Activated CD4-positive, alpha-beta memory T cell treated with anti-CD3 and anti-CD28 coated beads for 36 hours (primary cell): ENCODE measurements at regions not wholly inside any gene's neighbourhood (a gene's known extent, or its start where the extent isn't known, plus 50 kb on each side); places are given as distances from the start of the nearest gene placed in this dataset.

Source experiments
- CTCF ChIA-PET: fragments of 350-600 bp; sonication (Branson Sonifier 250); formaldehyde crosslinking; loops from one replicate; lab custom pipeline; 2021; ENCODE audit warnings: antibody characterized with exemption, inconsistent platforms; lab: Charles Lee
- POLR2A ChIA-PET: fragments of 350-600 bp; sonication (Branson Sonifier 250); formaldehyde crosslinking; loops from one replicate; lab custom pipeline; 2021; ENCODE audit warnings: antibody characterized with exemption; lab: Charles Lee
- DNase-seq: peaks from one replicate; pipeline ENCODE4 v3.0.0-alpha.2; 2020
- H3K27ac Mint-ChIP-seq: one replicate; pipeline ENCODE4 v1.8.0; 2021; ENCODE audit warnings: mixed read lengths
- H3K27me3 Mint-ChIP-seq: one replicate; pipeline ENCODE4 v1.8.0; 2021; ENCODE audit warnings: mixed read lengths
- H3K36me3 Mint-ChIP-seq: one replicate; pipeline ENCODE4 v1.8.0; 2021; ENCODE audit warnings: mixed read lengths
- H3K4me1 Mint-ChIP-seq: one replicate; pipeline ENCODE4 v1.8.0; 2021; ENCODE audit warnings: low read depth, mixed read lengths
- H3K4me3 Mint-ChIP-seq: one replicate; pipeline ENCODE4 v1.8.0; 2021; ENCODE audit warnings: mild to moderate bottlenecking, mixed read lengths
- H3K9me3 Mint-ChIP-seq: one replicate; pipeline ENCODE4 v1.8.0; 2021; ENCODE audit warnings: mixed read lengths
- intact Hi-C: fragments of 100-400 bp; cut with micrococcal nuclease; formaldehyde crosslinking; loops from one replicate; pipeline ENCODE4 v1.15.1; 2023

GRCh38 chr4:19317377-19317776, 934.3 kb upstream of the SLIT2 start:
- no peak overlapping the region for H3K27ac Mint-ChIP-seq
- POLR2A ChIA-PET, result no interaction called here
- CTCF ChIA-PET, result no interaction called here
- DNase-seq, result no peak
- intact Hi-C loops, result no loop called here
- H3K36me3 Mint-ChIP-seq, result no peaks in the 10 kb centered on the region
- no peaks in the 10 kb centered on the region for H3K4me1 Mint-ChIP-seq
- no peaks in the 10 kb centered on the region for H3K27me3 Mint-ChIP-seq
- peaks cover 11% of the 10 kb centered on the region for H3K9me3 Mint-ChIP-seq
- H3K4me3 Mint-ChIP-seq, result no peak overlapping the region

- no peaks in the 10 kb centered on the region for H3K4me1 Mint-ChIP-seq
- no peak overlapping the region for H3K27ac Mint-ChIP-seq
- no peaks in the 10 kb centered on the region for H3K27me3 Mint-ChIP-seq
- DNase-seq, result no peak
- CTCF ChIA-PET, result no interaction called here
- intact Hi-C loops, result no loop called here
- POLR2A ChIA-PET, result no interaction called here
- peaks cover 18% of the 10 kb centered on the region for H3K9me3 Mint-ChIP-seq
- no peaks in the 10 kb centered on the region for H3K36me3 Mint-ChIP-seq
- H3K4me3 Mint-ChIP-seq, result no peak overlapping the region
Observed at GRCh38 chr4:19314116-19314515, 937.6 kb upstream of the SLIT2 start.

GRCh38 chr4:19309378-19309777, 942.3 kb upstream of the SLIT2 start:
- CTCF ChIA-PET, result no interaction called here
- intact Hi-C loops, result no loop called here
- no peaks in the 10 kb centered on the region for H3K36me3 Mint-ChIP-seq

GRCh38 chr4:19304028-19304427, 947.7 kb upstream of the SLIT2 start:
- Mint-ChIP-seq H3K27ac (no peak overlapping the region), H3K27me3 (no peaks in the 10 kb centered on the region), H3K9me3 (peaks cover 10% of the 10 kb centered on the region), H3K4me3 (no peak overlapping the region), H3K36me3 (no peaks in the 10 kb centered on the region), H3K4me1 (no peaks in the 10 kb centered on the region)
- DNase-seq, result no peak
- intact Hi-C loops, result no loop called here
- POLR2A ChIA-PET, result no interaction called here
- CTCF ChIA-PET, result no interaction called here

More at GRCh38 chr4:19309378-19309777, 942.3 kb upstream of the SLIT2 start:
- Mint-ChIP-seq H3K4me1 (no peaks in the 10 kb centered on the region), H3K27ac (no peak overlapping the region), H3K4me3 (no peak overlapping the region), H3K9me3 (peaks cover 17% of the 10 kb centered on the region), H3K27me3 (no peaks in the 10 kb centered on the region)
- DNase-seq, result no peak
- POLR2A ChIA-PET, result no interaction called here

- intact Hi-C loops, result no loop called here
- peaks cover 2% of the 10 kb centered on the region for H3K9me3 Mint-ChIP-seq
- H3K27ac Mint-ChIP-seq, result no peak overlapping the region
- ChIA-PET POLR2A (no interaction called here), CTCF (no interaction called here)
- H3K4me3 Mint-ChIP-seq, result no peak overlapping the region
- DNase-seq, result no peak
- no peaks in the 10 kb centered on the region for H3K4me1 Mint-ChIP-seq
- no peaks in the 10 kb centered on the region for H3K27me3 Mint-ChIP-seq
- H3K36me3 Mint-ChIP-seq, result no peaks in the 10 kb centered on the region
Observed at GRCh38 chr4:19301527-19301926, 950.2 kb upstream of the SLIT2 start.

GRCh38 chr4:19300213-19300612, 951.5 kb upstream of the SLIT2 start:
- POLR2A ChIA-PET, result no interaction called here
- intact Hi-C loops, result no loop called here
- DNase-seq, result no peak
- CTCF ChIA-PET, result no interaction called here
- no peaks in the 10 kb centered on the region for H3K27me3 Mint-ChIP-seq
- H3K9me3 Mint-ChIP-seq, result peaks cover 6% of the 10 kb centered on the region
- H3K27ac Mint-ChIP-seq, result no peak overlapping the region
- no peaks in the 10 kb centered on the region for H3K4me1 Mint-ChIP-seq
- no peaks in the 10 kb centered on the region for H3K36me3 Mint-ChIP-seq
- H3K4me3 Mint-ChIP-seq, result no peak overlapping the region

GRCh38 chr4:19298998-19299397, 952.7 kb upstream of the SLIT2 start:
- ChIA-PET CTCF (no interaction called here), POLR2A (no interaction called here)
- intact Hi-C loops, result no loop called here
- Mint-ChIP-seq H3K4me1 (no peaks in the 10 kb centered on the region), H3K36me3 (no peaks in the 10 kb centered on the region), H3K9me3 (peaks cover 15% of the 10 kb centered on the region), H3K27ac (no peak overlapping the region), H3K4me3 (no peak overlapping the region), H3K27me3 (no peaks in the 10 kb centered on the region)
- DNase-seq, result no peak

- intact Hi-C loops, result no loop called here
- H3K4me1 Mint-ChIP-seq, result no peaks in the 10 kb centered on the region
- no peaks in the 10 kb centered on the region for H3K27me3 Mint-ChIP-seq
- no peaks in the 10 kb centered on the region for H3K36me3 Mint-ChIP-seq
- DNase-seq, result no peak
- H3K4me3 Mint-ChIP-seq, result no peak overlapping the region
- ChIA-PET CTCF (no interaction called here), POLR2A (no interaction called here)
- H3K27ac Mint-ChIP-seq, result no peak overlapping the region
- peaks cover 50% of the 10 kb centered on the region for H3K9me3 Mint-ChIP-seq
Observed at GRCh38 chr4:19293781-19294180, 957.9 kb upstream of the SLIT2 start.

- intact Hi-C loops, result no loop called here
- H3K4me3 Mint-ChIP-seq, result no peak overlapping the region
- DNase-seq, result no peak
- H3K36me3 Mint-ChIP-seq, result no peaks in the 10 kb centered on the region
- H3K4me1 Mint-ChIP-seq, result no peaks in the 10 kb centered on the region
- no peaks in the 10 kb centered on the region for H3K27me3 Mint-ChIP-seq
- no peak overlapping the region for H3K27ac Mint-ChIP-seq
- POLR2A ChIA-PET, result no interaction called here
- CTCF ChIA-PET, result no interaction called here
- H3K9me3 Mint-ChIP-seq, result peaks cover 50% of the 10 kb centered on the region
Observed at GRCh38 chr4:19293080-19293479, 958.6 kb upstream of the SLIT2 start.

GRCh38 chr4:19286924-19287323, 964.8 kb upstream of the SLIT2 start:
- H3K27me3 Mint-ChIP-seq, result no peaks in the 10 kb centered on the region
- no peak overlapping the region for H3K4me3 Mint-ChIP-seq
- H3K4me1 Mint-ChIP-seq, result no peaks in the 10 kb centered on the region
- no peak overlapping the region for H3K27ac Mint-ChIP-seq
- peaks cover 34% of the 10 kb centered on the region for H3K9me3 Mint-ChIP-seq
- no peaks in the 10 kb centered on the region for H3K36me3 Mint-ChIP-seq
- no peak for DNase-seq
- ChIA-PET CTCF (no interaction called here), POLR2A (no interaction called here)
- intact Hi-C loops, result no loop called here

GRCh38 chr4:19285146-19285545, 966.6 kb upstream of the SLIT2 start:
- Mint-ChIP-seq H3K27ac (no peak overlapping the region), H3K9me3 (peaks cover 30% of the 10 kb centered on the region), H3K4me3 (no peak overlapping the region), H3K4me1 (no peaks in the 10 kb centered on the region), H3K36me3 (no peaks in the 10 kb centered on the region), H3K27me3 (no peaks in the 10 kb centered on the region)
- intact Hi-C loops, result no loop called here
- DNase-seq, result no peak
- ChIA-PET CTCF (no interaction called here), POLR2A (no interaction called here)

- POLR2A ChIA-PET, result no interaction called here
Observed at GRCh38 chr4:19278665-19279064, 973.0 kb upstream of the SLIT2 start.

GRCh38 chr4:19266566-19266965, 985.1 kb upstream of the SLIT2 start:
- Mint-ChIP-seq H3K27me3 (no peaks in the 10 kb centered on the region), H3K4me3 (no peak overlapping the region), H3K36me3 (no peaks in the 10 kb centered on the region), H3K4me1 (no peaks in the 10 kb centered on the region), H3K27ac (no peak overlapping the region), H3K9me3 (peaks cover 12% of the 10 kb centered on the region)
- intact Hi-C loops, result no loop called here
- ChIA-PET POLR2A (no interaction called here), CTCF (no interaction called here)
- no peak for DNase-seq

More at GRCh38 chr4:19278665-19279064, 973.0 kb upstream of the SLIT2 start:
- H3K36me3 Mint-ChIP-seq, result no peaks in the 10 kb centered on the region
- no peak overlapping the region for H3K27ac Mint-ChIP-seq
- DNase-seq, result no peak
- H3K9me3 Mint-ChIP-seq, result peaks cover 27% of the 10 kb centered on the region
- CTCF ChIA-PET, result no interaction called here
- intact Hi-C loops, result no loop called here
- H3K4me3 Mint-ChIP-seq, result no peak overlapping the region
- no peaks in the 10 kb centered on the region for H3K4me1 Mint-ChIP-seq
- no peaks in the 10 kb centered on the region for H3K27me3 Mint-ChIP-seq

- no peak for DNase-seq
- H3K4me3 Mint-ChIP-seq, result no peak overlapping the region
- POLR2A ChIA-PET, result no interaction called here
- H3K36me3 Mint-ChIP-seq, result no peaks in the 10 kb centered on the region
- CTCF ChIA-PET, result no interaction called here
- H3K4me1 Mint-ChIP-seq, result no peaks in the 10 kb centered on the region
- no peak overlapping the region for H3K27ac Mint-ChIP-seq
- intact Hi-C loops, result no loop called here
- no peaks in the 10 kb centered on the region for H3K27me3 Mint-ChIP-seq
- peaks cover 9% of the 10 kb centered on the region for H3K9me3 Mint-ChIP-seq
Observed at GRCh38 chr4:19262467-19262866, 989.2 kb upstream of the SLIT2 start.
